OCI-LY1 (cell line): ENCODE measurements at regions not wholly inside any gene's neighbourhood (a gene's known extent, or its start where the extent isn't known, plus 50 kb on each side); places are given as distances from the start of the nearest gene placed in this dataset.

Experiments used
- H2AFZ ChIP-seq: fragments of 200-600 bp; sonication (generic), shearing (Covaris generic); 2 replicates; pipeline ENCODE4 v1.6.0; 2014; ENCODE audit warnings: antibody characterized with exemption, mild to moderate bottlenecking, low read length
- H3F3A ChIP-seq: fragments of 200-600 bp; sonication (generic), shearing (Covaris generic); 2 replicates; pipeline ENCODE4 v1.6.0; 2014; ENCODE audit warnings: mild to moderate bottlenecking, antibody characterized with exemption, low read length, moderate library complexity; ENCODE audit not compliant: insufficient read depth
- H3K27ac ChIP-seq: fragments of 200-600 bp; sonication (generic); 2 replicates; pipeline ENCODE4 v1.5.1; 2014; ENCODE audit warnings: low read length, mixed run types, mild to moderate bottlenecking, low read depth; ENCODE audit not compliant: poor library complexity, severe bottlenecking
- H3K27me3 ChIP-seq: fragments of 200-600 bp; sonication (generic); 2 replicates; pipeline ENCODE4 v1.6.0; 2014; ENCODE audit warnings: antibody characterized with exemption, mild to moderate bottlenecking, low read length, moderate library complexity; ENCODE audit not compliant: insufficient read depth
- H3K36me3 ChIP-seq: fragments of 200-600 bp; sonication (generic); 2 replicates; pipeline ENCODE4 v1.6.1; 2014; ENCODE audit warnings: mild to moderate bottlenecking, antibody characterized with exemption, low read length, moderate library complexity, mixed read lengths; ENCODE audit not compliant: insufficient read depth
- H3K4me1 ChIP-seq: fragments of 200-600 bp; sonication (generic); 2 replicates; pipeline ENCODE4 v1.5.1; 2014; ENCODE audit warnings: mild to moderate bottlenecking, low read length, moderate library complexity; ENCODE audit not compliant: insufficient read depth, severe bottlenecking
- H3K4me2 ChIP-seq: fragments of 200-600 bp; sonication (generic), shearing (Covaris generic); 2 replicates; pipeline ENCODE4 v1.6.1; 2014; ENCODE audit warnings: low read length
- H3K4me3 ChIP-seq: fragments of 200-600 bp; sonication (generic); 2 replicates; pipeline ENCODE4 v1.5.1; 2014; ENCODE audit warnings: low read length, low read depth, mild to moderate bottlenecking, mixed read lengths; ENCODE audit not compliant: poor library complexity, severe bottlenecking
- H3K79me2 ChIP-seq: fragments of 200-600 bp; shearing (Covaris generic); 2 replicates; pipeline ENCODE4 v1.6.1; 2016; ENCODE audit warnings: mixed run types, low read length, mixed read lengths; ENCODE audit not compliant: insufficient read depth
- H3K9ac ChIP-seq: fragments of 200-600 bp; sonication (generic), shearing (Covaris generic); 2 replicates; pipeline ENCODE4 v1.6.1; 2014; ENCODE audit warnings: mild to moderate bottlenecking, low read length, mixed read lengths
- H3K9me2 ChIP-seq: fragments of 200-600 bp; sonication (generic), shearing (Covaris generic); 2 replicates; pipeline ENCODE4 v1.6.1; 2014; ENCODE audit warnings: low read depth, mild to moderate bottlenecking, low read length, mixed read lengths
- H3K9me3 ChIP-seq: fragments of 200-600 bp; shearing (Covaris generic); 2 replicates; pipeline ENCODE4 v1.6.1; 2014; ENCODE audit warnings: low read length, mixed read lengths
- H4K20me1 ChIP-seq: fragments of 200-600 bp; sonication (generic), shearing (Covaris generic); 2 replicates; pipeline ENCODE4 v1.6.0; 2016; ENCODE audit warnings: mild to moderate bottlenecking, low read length; ENCODE audit not compliant: insufficient read depth
- EZH2 ChIP-seq: fragments of 200-600 bp; sonication (generic), shearing (Covaris generic); IDR thresholded peaks from 2 replicates; pipeline ENCODE4 v1.8.0; 2017; ENCODE audit warnings: borderline replicate concordance, mixed run types, mild to moderate bottlenecking, antibody characterized with exemption, low read length, moderate library complexity, mixed read lengths
- TF ChIP-seq, protein P1 (sequence below): fragments of 200-600 bp; sonication (generic), shearing (Covaris generic); IDR thresholded peaks from 2 replicates; pipeline ENCODE4 v1.5.1; 2017; ENCODE audit warnings: mild to moderate bottlenecking, antibody characterized with exemption, low read length, moderate library complexity, mixed read lengths

DNA sequence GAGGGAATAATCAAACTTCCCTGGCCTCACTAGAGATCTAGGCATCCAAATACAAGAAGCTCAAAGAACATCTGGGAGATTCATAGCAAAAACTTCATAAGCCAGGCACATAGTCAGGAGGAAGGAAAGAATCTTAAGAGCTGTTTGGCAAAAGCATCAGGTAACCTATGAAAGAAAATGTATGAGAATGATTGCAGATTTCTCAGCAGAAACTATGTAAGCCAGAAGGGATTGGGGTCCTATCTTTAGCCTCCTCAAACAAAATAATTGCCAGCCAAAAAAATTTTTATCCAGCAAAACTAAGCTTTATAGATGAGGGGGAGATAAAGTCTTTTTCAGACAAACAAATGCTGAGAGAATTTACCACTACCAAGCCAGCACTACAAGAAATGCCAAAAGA is 1036.3 kb downstream of the TBL1XR1 start:
- no peaks in the 10 kb centered on the region for H3K9me3 ChIP-seq
- H3F3A ChIP-seq = no peaks in the 10 kb centered on the region
- H4K20me1 ChIP-seq = no peaks in the 10 kb centered on the region
- no peak overlapping the region for H2AFZ ChIP-seq
- no peak overlapping the region for H3K27ac ChIP-seq
- H3K27me3 ChIP-seq = no peaks in the 10 kb centered on the region
- no peaks in the 10 kb centered on the region for H3K79me2 ChIP-seq
- no peak for TF ChIP-seq EZH2
- TF ChIP-seq, protein P1, sequence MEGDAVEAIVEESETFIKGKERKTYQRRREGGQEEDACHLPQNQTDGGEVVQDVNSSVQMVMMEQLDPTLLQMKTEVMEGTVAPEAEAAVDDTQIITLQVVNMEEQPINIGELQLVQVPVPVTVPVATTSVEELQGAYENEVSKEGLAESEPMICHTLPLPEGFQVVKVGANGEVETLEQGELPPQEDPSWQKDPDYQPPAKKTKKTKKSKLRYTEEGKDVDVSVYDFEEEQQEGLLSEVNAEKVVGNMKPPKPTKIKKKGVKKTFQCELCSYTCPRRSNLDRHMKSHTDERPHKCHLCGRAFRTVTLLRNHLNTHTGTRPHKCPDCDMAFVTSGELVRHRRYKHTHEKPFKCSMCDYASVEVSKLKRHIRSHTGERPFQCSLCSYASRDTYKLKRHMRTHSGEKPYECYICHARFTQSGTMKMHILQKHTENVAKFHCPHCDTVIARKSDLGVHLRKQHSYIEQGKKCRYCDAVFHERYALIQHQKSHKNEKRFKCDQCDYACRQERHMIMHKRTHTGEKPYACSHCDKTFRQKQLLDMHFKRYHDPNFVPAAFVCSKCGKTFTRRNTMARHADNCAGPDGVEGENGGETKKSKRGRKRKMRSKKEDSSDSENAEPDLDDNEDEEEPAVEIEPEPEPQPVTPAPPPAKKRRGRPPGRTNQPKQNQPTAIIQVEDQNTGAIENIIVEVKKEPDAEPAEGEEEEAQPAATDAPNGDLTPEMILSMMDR = no peak
- no peak overlapping the region for H3K9ac ChIP-seq
- no peaks in the 10 kb centered on the region for H3K36me3 ChIP-seq
- H3K4me1 ChIP-seq = no peaks in the 10 kb centered on the region
- no peak overlapping the region for H3K4me2 ChIP-seq
- H3K4me3 ChIP-seq = no peak overlapping the region
- no peaks in the 10 kb centered on the region for H3K9me2 ChIP-seq

DNA sequence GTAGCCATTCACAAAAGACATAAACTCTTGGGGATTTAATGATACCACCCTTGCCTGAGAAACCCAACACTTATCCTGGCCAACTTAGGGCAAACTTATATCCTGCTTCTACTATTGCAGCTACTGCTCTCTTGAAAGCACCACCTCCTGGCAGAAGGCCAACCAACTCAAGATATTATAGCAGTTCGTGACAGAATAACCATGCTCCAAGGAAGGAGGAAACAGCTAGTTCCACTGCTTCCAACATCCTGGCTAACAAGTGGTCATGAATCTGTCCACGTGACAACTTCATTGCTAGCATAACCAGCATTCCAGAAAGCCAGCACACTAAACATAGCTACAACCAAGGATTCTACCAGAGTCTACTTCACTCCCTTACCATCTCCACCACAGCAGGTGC is 1037.5 kb downstream of the TBL1XR1 start:
- Histone ChIP-seq H3K9ac (no peak overlapping the region), H3K4me1 (no peaks in the 10 kb centered on the region), H3K27ac (no peak overlapping the region), H3K4me2 (no peak overlapping the region), H3K9me2 (no peaks in the 10 kb centered on the region), H2AFZ (no peak overlapping the region), H3K36me3 (no peaks in the 10 kb centered on the region), H3K27me3 (no peaks in the 10 kb centered on the region), H3K4me3 (no peak overlapping the region), H3K79me2 (no peaks in the 10 kb centered on the region), H3F3A (no peaks in the 10 kb centered on the region), H3K9me3 (no peaks in the 10 kb centered on the region), H4K20me1 (no peaks in the 10 kb centered on the region)
- TF ChIP-seq EZH2 = no peak
- TF ChIP-seq, protein P1 = no peak

DNA sequence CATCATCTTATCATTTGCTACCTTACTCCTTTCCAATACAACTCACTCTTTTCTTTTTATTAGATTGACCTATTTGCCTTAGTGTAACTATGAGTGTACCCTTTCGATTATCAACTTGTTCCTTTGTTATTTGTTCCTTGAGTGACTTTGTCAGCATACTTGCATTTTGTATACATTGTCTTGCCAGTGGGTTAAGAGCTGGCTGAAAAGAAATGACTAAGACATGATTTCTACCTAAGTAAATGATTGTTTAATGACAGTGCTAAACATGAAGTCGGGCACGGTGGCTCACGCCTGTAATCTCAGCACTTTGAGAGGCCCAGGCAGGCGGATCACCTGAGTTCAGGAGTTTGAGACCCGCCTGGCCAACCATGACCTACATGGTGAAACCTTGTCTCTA is 1042.3 kb downstream of the TBL1XR1 start:
- Histone ChIP-seq H2AFZ (no peak overlapping the region), H3K9ac (no peak overlapping the region), H3K9me3 (no peaks in the 10 kb centered on the region), H4K20me1 (no peaks in the 10 kb centered on the region), H3K27me3 (no peaks in the 10 kb centered on the region), H3K9me2 (no peaks in the 10 kb centered on the region), H3F3A (no peaks in the 10 kb centered on the region), H3K4me2 (no peak overlapping the region), H3K36me3 (no peaks in the 10 kb centered on the region), H3K4me1 (no peaks in the 10 kb centered on the region), H3K27ac (no peak overlapping the region), H3K79me2 (no peaks in the 10 kb centered on the region), H3K4me3 (no peak overlapping the region)
- no peak for TF ChIP-seq EZH2

DNA sequence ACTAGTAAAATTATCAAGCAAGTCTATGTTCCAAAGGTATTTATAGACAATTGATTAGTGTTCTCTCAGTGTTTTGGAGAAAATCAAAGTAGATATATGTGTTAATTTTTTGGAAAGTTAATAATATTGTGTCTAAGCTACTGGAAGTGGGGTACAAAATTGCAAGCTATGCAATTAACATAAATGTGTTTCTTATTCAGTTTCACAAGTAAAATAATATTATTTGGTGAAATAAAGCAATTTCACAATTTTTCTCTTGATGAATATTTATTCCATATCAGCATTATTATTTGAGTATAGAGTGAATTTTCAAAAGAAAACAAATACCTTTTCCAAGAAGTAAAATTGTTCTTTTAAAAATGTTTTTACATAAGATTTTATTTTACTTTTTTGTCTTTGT is 1047.7 kb downstream of the TBL1XR1 start:
- Histone ChIP-seq H3K9ac (no peak overlapping the region), H4K20me1 (no peaks in the 10 kb centered on the region), H3K4me2 (no peak overlapping the region), H3K27me3 (no peaks in the 10 kb centered on the region), H3K9me3 (no peaks in the 10 kb centered on the region), H3K36me3 (no peaks in the 10 kb centered on the region), H3K27ac (no peak overlapping the region), H3K9me2 (no peaks in the 10 kb centered on the region), H3K4me1 (no peaks in the 10 kb centered on the region), H3F3A (no peaks in the 10 kb centered on the region), H3K4me3 (no peak overlapping the region), H3K79me2 (no peaks in the 10 kb centered on the region), H2AFZ (no peak overlapping the region)
- TF ChIP-seq EZH2 = no peak
- TF ChIP-seq, protein P1 = no peak
